GM19463 (cell line): ENCODE measurements at regions not wholly inside any gene's neighbourhood (a gene's known extent, or its start where the extent isn't known, plus 50 kb on each side); places are given as distances from the start of the nearest gene placed in this dataset.
A peak's percentile ranks its signal among the peaks of the same experiment; 100 is the strongest.
"Not testable (repeated sequence)": the region's sequence is repeated elsewhere in the genome, so short reads cannot be mapped to it uniquely, and the experiment has no call there.

Experiments
- ATAC-seq: cut with Tn5 transposase; IDR thresholded peaks from one replicate; pipeline ENCODE4 v1.9.1; 2021; ENCODE audit warnings: mild to moderate bottlenecking, moderate library complexity; ENCODE audit not compliant: unreplicated experiment

- no peak for ATAC-seq
These were observed 224.9 kb upstream of the SYNCRIP start for GRCh38 chr6:85867595-85867994.

- ATAC-seq = no peak
These were observed 224.2 kb upstream of the SYNCRIP start for GRCh38 chr6:85866758-85867401.

DNA sequence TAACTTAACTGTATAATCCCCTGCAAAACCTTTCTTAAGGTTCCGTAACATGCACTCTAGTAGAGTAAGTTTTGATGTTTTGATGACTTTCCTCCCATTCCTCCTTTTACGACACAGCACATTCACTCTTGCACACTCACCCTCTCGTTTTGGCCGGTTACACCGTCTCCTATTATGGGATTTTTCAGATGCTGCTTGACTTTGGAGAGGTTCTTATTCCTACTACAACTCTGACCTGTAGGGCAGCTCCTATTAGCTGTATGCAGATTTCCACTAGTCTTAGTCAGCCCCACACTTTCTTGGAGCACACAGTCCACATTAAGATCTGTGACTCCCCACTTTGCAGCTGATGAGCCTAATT lies 223.7 kb upstream of the SYNCRIP start:
- no peak for ATAC-seq

GRCh38 chr6:85865420-85866369 lies 223.0 kb upstream of the SYNCRIP start:
- peak; percentile 74 for ATAC-seq

DNA sequence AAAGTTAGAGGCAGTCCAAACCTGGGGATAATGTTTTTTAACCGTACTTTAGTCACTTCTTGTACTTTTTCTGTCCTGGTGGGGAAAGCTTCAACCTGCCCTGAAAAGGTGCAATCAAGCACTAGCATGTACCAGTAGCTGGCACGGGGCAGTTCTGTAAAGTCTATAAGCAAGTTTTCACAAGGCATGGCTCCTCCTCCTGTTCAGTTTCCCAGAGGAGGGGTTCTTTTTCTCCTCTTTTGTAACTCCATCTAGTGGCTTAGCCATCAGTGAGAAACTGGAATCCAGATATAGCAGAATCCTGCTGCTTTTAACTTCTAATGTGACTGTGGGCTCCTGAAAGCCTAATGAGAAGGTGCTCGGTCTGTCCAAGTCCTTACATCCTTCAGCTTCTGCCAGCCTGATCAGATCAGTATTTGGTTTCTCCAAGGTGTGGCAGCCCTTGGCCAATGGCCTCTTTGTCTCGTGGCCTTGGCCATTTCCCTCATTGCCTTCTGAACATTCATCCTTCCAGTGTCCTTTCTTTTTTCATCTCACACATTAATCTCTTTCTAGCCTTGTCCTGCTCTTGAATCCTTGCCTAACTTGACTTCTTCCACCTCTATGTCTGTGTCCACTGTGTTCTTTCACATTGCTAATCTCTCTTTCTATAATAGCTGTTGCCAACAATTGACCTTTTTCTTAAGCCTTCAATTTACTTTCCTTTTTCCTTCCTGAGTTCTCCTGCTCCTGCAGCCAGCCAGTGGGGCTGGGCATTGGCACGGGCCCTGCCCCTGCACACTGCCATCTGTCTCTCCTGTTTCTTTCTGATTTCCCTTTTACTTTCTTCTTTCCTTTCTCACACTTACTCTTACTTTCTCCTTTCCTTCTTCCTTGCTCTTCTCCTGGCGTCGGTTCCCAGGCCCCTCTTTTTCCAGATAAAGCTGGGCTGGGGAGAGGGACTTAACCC lies 222.0 kb upstream of the SYNCRIP start:
- no peak for ATAC-seq

DNA sequence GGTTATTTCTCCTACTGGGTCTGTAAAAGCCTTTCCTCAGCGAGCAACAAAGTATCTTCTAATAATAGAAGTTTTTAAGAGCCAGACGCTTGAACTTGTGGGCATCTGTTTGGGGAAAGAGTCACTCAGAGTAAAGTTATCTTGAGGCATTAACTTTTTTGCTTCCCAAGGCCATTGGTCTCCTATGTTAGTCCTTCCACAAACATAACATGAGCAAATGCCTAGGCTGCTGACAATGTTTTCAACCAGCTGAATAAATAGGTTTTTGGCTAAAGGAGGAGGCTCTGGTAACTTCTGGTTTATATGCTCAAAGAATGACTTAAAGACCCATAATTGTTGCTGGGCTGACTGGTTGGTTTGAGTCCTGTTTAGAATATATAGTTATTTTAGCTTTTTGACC lies 213.5 kb upstream of the SYNCRIP start:
- no peak for ATAC-seq

DNA sequence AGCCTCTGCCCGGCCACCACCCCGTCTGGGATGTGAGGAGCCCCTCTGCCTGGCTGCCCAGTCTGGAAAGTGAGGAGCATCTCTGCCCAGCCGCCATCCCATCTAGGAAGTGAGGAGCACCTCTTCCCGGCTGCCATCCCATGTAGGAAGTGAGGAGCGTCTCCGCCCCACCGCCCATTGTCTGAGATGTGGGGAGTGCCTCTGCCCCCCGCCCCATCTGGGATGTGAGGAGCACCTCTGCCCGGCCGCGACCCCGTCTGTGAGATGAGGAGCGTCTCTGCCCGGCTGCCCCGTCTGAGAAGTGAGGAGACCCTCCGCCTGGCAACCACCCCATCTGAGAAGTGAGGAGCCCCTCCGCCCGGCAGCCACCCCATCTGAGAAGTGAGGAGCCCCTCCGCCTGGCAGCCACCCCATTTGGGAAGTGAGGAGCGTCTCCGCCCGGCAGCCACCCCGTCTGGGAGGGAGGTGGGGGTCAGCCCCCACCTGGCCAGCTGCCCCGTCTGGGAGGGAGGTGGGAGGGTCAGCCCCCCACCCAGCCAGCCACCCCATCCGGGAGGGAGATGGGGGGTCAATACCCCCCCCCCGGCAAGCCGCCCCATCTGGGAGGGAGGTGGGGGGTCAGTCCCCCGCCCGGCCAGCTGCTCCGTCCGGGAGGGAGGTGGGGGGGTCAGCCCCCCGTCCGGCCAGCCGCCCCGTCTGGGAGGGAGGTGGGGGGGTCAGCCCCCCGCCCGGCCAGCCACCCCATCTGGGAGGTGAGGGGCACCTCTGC lies 195.8 kb upstream of the SYNCRIP start:
- not testable (repeated sequence) for ATAC-seq

DNA sequence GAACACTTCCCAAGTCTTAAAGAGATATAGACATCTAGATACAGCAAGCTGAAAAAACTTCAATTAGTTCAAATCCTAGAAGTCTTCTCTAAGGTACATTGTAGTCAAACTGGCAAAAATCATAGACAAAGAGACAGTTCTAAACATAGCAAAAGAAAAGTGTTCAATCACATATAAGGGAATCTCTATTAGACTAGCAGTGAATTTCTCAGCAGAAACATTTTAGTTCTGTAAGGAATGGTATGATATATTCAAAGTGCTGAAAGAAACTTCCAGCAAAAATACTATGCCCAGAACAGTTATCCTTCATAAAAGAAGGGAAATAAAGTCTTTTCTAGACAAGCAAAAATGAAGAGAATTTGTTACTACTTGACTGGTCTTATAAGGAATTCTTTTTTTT lies 186.3 kb upstream of the SYNCRIP start:
- ATAC-seq = no peak

DNA sequence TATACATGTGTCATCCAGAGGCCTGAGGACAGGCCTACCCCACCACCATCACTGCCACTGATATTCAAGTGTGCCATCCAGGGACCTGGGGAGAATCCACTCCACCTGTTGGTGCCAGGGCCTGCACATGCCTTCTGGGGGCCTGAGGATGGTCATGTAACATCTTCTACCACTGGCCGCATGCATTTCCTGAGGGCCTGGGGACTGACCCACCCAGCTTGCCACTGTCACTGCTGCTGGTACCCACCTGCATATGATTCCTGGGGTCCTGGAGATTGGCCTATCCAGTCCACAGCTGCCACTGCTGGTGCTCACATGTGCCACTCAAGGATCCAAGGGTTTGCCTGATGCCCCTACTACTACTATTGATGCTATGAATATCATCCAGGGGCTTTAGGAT lies 184.3 kb upstream of the SYNCRIP start:
- ATAC-seq = no peak

DNA sequence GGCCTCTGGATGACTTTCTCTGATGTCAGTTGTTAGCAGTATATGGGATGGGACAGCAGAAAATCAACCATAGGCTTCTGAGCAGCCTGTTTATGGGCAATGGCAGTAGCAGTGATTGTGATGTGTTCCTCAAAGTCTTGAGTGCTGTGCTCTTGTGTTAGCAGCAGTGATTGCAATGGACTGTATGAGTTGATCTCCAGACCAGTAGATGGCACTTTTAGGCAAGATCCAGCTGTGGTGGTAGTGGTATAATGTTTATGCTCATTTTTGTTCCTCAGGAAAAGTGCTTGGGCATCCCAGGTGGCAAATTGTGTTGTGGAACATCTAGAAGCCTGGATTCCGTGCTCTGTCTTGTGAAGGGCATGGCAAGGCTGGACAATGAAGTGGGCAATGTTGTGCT lies 181.6 kb upstream of the SYNCRIP start:
- ATAC-seq = no peak

DNA sequence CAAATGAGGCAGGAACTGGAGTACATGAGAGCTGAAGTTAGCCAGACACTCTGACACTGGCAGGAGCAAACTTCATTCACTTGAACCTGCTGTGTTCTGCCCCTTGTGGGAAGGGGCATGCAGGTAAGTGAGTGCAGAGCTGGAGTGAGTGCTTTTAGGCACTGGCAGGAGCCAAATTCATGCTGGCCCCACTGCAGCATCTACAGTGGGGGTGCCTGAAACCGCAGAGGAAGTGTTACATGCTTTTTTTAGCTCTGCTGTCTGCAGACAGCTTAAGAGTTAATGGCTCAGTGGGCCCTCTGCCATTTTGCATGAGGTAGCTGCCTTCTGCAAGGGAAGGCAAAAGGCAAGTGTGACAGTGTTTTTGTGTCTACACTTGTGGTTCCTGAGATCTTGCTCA lies 167.9 kb upstream of the SYNCRIP start:
- ATAC-seq = no peak

DNA sequence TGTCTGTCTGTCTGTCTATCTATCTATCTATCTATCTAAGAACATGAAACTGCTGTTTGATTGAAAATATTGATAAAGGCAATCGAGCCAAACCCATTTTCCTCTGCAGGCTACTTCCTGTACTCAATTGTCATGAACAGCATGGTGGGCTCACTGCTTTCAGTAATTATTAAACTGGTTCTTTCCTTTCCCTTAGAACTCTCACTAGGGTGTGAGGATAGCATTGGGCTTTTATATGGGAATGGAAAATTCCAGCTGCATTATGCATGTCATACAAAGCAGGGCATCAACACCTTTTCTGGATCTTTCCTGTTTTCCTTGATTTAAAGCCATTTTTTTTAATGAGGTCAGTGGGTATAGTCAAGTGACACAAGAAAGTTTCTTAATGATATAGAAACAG lies 161.0 kb upstream of the SYNCRIP start:
- ATAC-seq = no peak

DNA sequence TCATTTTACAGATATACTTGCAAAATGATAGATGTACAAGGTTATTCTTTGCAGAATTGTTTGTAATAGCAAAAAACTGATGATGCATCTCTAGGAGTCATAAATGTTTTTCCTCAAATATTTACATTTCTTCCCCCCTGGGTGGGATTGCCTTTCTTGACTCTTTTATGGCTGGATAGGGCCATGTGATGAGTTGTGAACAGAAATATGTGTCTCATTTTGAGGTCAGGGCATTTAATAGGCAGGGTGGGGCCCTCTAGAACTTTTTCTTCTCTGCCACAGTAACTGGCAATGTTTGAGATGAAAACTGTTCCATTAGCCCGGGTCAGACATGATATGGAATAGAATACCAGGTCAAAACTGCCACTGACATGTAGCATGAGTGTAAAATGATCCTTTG lies 159.5 kb upstream of the SYNCRIP start:
- no peak for ATAC-seq

- no peak for ATAC-seq
These were observed 156.4 kb upstream of the SYNCRIP start for GRCh38 chr6:85798931-85799652.

DNA sequence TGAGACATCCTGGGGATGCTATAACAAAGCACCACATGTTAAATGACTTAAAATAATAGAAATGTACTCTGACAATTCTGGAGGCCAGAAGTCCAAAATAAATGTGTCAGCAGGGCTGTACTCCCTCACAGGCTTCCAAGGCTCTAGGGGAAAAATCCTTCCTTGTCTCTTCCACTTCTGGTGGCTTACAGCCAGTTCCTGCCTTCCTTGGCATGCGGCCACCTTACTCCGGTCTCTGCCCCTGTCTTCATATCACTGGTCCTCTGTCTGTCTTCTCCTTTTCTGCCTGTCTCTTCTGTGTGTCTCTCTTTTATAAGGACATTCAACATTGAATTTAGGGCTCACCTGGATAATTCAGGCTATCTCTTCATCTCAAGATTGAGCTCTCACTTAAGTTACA lies 155.3 kb upstream of the SYNCRIP start:
- ATAC-seq = no peak

DNA sequence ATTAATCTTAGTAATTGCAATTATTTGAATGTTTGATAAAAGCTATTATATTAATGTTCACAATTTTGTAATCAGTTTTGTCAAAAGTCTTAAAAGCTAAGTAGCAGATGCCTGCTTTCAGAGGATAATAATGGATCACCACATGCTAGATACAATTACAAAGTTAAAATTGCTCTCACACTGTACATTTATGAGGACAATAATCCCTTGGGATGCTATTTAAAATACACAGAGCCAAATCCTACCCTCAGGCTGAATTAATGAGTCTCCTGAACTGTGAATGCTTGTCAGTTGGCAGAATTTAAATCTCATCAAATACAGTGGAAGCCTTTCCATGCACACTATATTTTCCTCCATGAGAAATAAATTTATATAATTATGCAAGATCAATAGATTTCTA lies 153.3 kb upstream of the SYNCRIP start:
- no peak for ATAC-seq

GRCh38 chr6:85792254-85792653 lies 149.6 kb upstream of the SYNCRIP start:
- ATAC-seq = no peak

DNA sequence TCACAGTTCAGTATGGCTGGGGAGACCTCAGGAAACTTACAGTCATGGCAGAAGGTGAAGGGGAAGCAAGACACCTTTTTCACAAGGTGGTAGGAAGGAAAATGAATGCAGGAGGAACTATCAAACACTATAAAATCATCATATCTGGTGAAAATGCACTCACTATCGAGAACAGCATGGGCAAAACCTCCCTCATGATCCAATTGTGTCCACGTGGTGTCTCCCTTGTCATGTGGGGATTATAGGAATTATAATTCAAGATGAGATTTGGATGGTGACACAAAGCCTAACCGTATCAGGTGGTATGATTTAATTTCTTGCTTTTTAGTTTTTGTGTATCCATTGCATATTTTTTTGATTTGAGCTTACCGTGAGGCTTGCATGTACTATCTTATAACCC lies 133.2 kb upstream of the SYNCRIP start:
- no peak for ATAC-seq

DNA sequence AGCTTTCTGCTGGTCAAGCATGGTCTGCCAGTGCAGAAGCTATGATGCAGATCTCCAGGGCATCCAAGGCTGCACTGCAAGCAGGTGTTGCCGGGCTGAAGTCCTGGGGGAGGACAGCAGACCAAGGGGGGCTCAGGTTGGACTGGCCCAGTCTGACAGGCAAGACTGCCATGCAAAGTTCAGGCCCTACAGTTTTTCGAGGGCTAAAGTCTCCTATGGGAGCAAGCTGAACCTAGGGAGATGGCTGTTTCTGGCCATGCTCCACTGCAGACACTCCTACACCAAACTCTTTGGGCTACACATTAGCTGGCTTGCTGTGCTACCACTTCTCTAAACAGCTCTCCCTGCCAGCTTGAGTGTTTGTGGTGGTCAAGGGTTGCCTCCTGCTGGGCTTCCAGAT lies 130.0 kb upstream of the SYNCRIP start:
- no peak for ATAC-seq

GRCh38 chr6:85771925-85772430 lies 129.3 kb upstream of the SYNCRIP start:
- no peak for ATAC-seq
